ENCODE measurements at regions not wholly inside any gene's neighbourhood (a gene's known extent, or its start where the extent isn't known, plus 50 kb on each side); places are given as distances from the start of the nearest gene placed in this dataset.

GRCh38 chr4:37051111-37051510 lies 193.4 kb upstream of the NWD2 start:
- Histone ChIP-seq H4K20me1 (ENCODE audit: control insufficient read depth, insufficient read depth, low read length, poor library complexity, severe bottlenecking) (no peaks in the 10 kb centered on the region), H3K4me3 (ENCODE audit: control extremely low read depth in 1 of 5, extremely low read depth in 1 of 5, insufficient read depth in 1 of 5, low read depth in 2 of 5, low read length in 4 of 5) (no peak overlapping the region), H3K9ac (ENCODE audit: low read length) (no peak overlapping the region), H3K79me2 (ENCODE audit: control insufficient read depth, insufficient read depth, low read length) (no peaks in the 10 kb centered on the region), H3K4me2 (replicated peaks; ENCODE audit: low read depth, low read length, poor library complexity, severe bottlenecking) (no peak overlapping the region), H2AFZ (ENCODE audit: insufficient read depth, low read depth, low read length, poor library complexity, severe bottlenecking) (no peak overlapping the region), H3K27me3 (replicated peaks in 1 of 4; ENCODE audit: control extremely low read depth in 1 of 4, control insufficient read depth in 3 of 4, insufficient read depth in 4 of 4, low read length in 3 of 4) (no peaks in the 10 kb centered on the region), H3K9me3 (ENCODE audit: control extremely low read depth in 1 of 3, control insufficient read depth in 2 of 3, insufficient read depth in 1 of 3, low read length in 2 of 3) (no peaks in the 10 kb centered on the region), H3K27ac (ENCODE audit: low read length in 2 of 2) (no peak overlapping the region), H3K4me1 (ENCODE audit: control insufficient read depth in 2 of 2, insufficient read depth in 2 of 2, low read length in 2 of 2) (no peaks in the 10 kb centered on the region), H3K36me3 (replicated peaks in 1 of 2; ENCODE audit: control extremely low read depth in 1 of 2, control insufficient read depth in 1 of 2, extremely low read depth in 1 of 2, insufficient read depth in 2 of 2, low read length in 1 of 2) (no peaks in the 10 kb centered on the region)
- H3K4me3 Mint-ChIP-seq, result no peak overlapping the region
- intact Hi-C loops (cut with micrococcal nuclease), result no loop called here
- TF ChIP-seq EZH2 (IDR thresholded peaks at IDR 0.05; ENCODE audit: borderline replicate concordance, insufficient read depth, low read depth, low read length, poor library complexity, severe bottlenecking) (no peak), CTCF (IDR thresholded peaks at IDR 0.05) (no peak)
- H3K27me3 Mint-ChIP-seq, result peaks cover 3% of the 10 kb centered on the region
- WGBS (ENCODE audit: insufficient coverage), result no CpG with 5 or more reads among the region's 1 CpG
- CTCF ChIA-PET, result no interaction called here
- POLR2A ChIA-PET, result no interaction called here
- H3K4me1 Mint-ChIP-seq, result no peaks in the 10 kb centered on the region
- no peak overlapping the region for H3K27ac Mint-ChIP-seq
- no peaks in the 10 kb centered on the region for H3K9me3 Mint-ChIP-seq (ENCODE audit: insufficient read depth)
- ATAC-seq (ENCODE audit: low read depth) (no peak), DNase-seq (no peak)

GRCh38 chr4:37051866-37052265 lies 192.7 kb upstream of the NWD2 start:
- H3K27ac Mint-ChIP-seq, result no peak overlapping the region
- Histone ChIP-seq H3K9me3 (ENCODE audit: control extremely low read depth in 1 of 3, control insufficient read depth in 2 of 3, insufficient read depth in 1 of 3, low read length in 2 of 3) (no peaks in the 10 kb centered on the region), H3K27ac (ENCODE audit: low read length in 2 of 2) (no peak overlapping the region), H3K4me2 (replicated peaks; ENCODE audit: low read depth, low read length, poor library complexity, severe bottlenecking) (no peak overlapping the region), H3K79me2 (ENCODE audit: control insufficient read depth, insufficient read depth, low read length) (no peaks in the 10 kb centered on the region), H3K4me1 (ENCODE audit: control insufficient read depth in 2 of 2, insufficient read depth in 2 of 2, low read length in 2 of 2) (no peaks in the 10 kb centered on the region), H3K9ac (ENCODE audit: low read length) (no peak overlapping the region), H3K4me3 (ENCODE audit: control extremely low read depth in 1 of 5, extremely low read depth in 1 of 5, insufficient read depth in 1 of 5, low read depth in 2 of 5, low read length in 4 of 5) (no peak overlapping the region), H3K27me3 (replicated peaks in 1 of 4; ENCODE audit: control extremely low read depth in 1 of 4, control insufficient read depth in 3 of 4, insufficient read depth in 4 of 4, low read length in 3 of 4) (no peaks in the 10 kb centered on the region), H4K20me1 (ENCODE audit: control insufficient read depth, insufficient read depth, low read length, poor library complexity, severe bottlenecking) (no peaks in the 10 kb centered on the region), H3K36me3 (replicated peaks in 1 of 2; ENCODE audit: control extremely low read depth in 1 of 2, control insufficient read depth in 1 of 2, extremely low read depth in 1 of 2, insufficient read depth in 2 of 2, low read length in 1 of 2) (no peaks in the 10 kb centered on the region), H2AFZ (ENCODE audit: insufficient read depth, low read depth, low read length, poor library complexity, severe bottlenecking) (no peak overlapping the region)
- DNase-seq (no peak), ATAC-seq (ENCODE audit: low read depth) (no peak)
- H3K9me3 Mint-ChIP-seq (ENCODE audit: insufficient read depth), result no peaks in the 10 kb centered on the region
- intact Hi-C loops (cut with micrococcal nuclease), result no loop called here
- CTCF ChIA-PET, result no interaction called here
- H3K27me3 Mint-ChIP-seq, result peaks cover 3% of the 10 kb centered on the region
- POLR2A ChIA-PET, result no interaction called here
- TF ChIP-seq EZH2 (IDR thresholded peaks at IDR 0.05; ENCODE audit: borderline replicate concordance, insufficient read depth, low read depth, low read length, poor library complexity, severe bottlenecking) (no peak), CTCF (IDR thresholded peaks at IDR 0.05) (no peak)
- no peak overlapping the region for H3K4me3 Mint-ChIP-seq
- no peaks in the 10 kb centered on the region for H3K4me1 Mint-ChIP-seq
- WGBS (ENCODE audit: insufficient coverage), result no CpG with 5 or more reads among the region's 2 CpGs

Measured in B cell (primary cell).